A673 (cell line): ENCODE measurements at regions not wholly inside any gene's neighbourhood (a gene's known extent, or its start where the extent isn't known, plus 50 kb on each side); places are given as distances from the start of the nearest gene placed in this dataset.

Source experiments
- BruUV-seq: library from RNA; stranded (reverse); fragments of 400-500 nt; replicated peaks from 2 replicates; lab custom pipeline; 2021; lab: Mats Ljungman, UMichigan
- CTCF ChIA-PET: fragments of 300-600 bp; sonication (Branson Sonifier 250); formaldehyde crosslinking; loops from one replicate; lab custom pipeline; 2022; ENCODE audit warnings: antibody characterized with exemption; lab: Charles Lee
- POLR2A ChIA-PET: fragments of 300-600 bp; sonication (Branson Sonifier 250); formaldehyde crosslinking; loops from one replicate; lab custom pipeline; 2022; ENCODE audit warnings: antibody characterized with exemption; ENCODE audit not compliant: low non-redundant PET; lab: Charles Lee
- DNase-seq: peaks from one replicate; pipeline ENCODE4 v3.0.0-alpha.2; 2015; ENCODE audit warnings: low spot score
- H3K27ac ChIP-seq: fragments of 200-600 bp; sonication (generic); 2 replicates; pipeline ENCODE4 v1.5.1; 2016; ENCODE audit warnings: mixed run types, low read depth, mild to moderate bottlenecking, mixed read lengths, antibody characterized with exemption, low read length; ENCODE audit not compliant: poor library complexity, severe bottlenecking
- H3K27me3 ChIP-seq: fragments of 200-600 bp; sonication (generic); replicated peaks from 2 replicates; pipeline ENCODE4 v1.6.1; 2017; ENCODE audit warnings: mixed run types, low read depth, mild to moderate bottlenecking, mixed read lengths, antibody characterized with exemption, low read length; ENCODE audit not compliant: insufficient read depth, poor library complexity
- H3K36me3 ChIP-seq: fragments of 200-600 bp; sonication (generic); 2 replicates; pipeline ENCODE4 v1.6.1; 2016; ENCODE audit warnings: mixed run types, mild to moderate bottlenecking, mixed read lengths, antibody characterized with exemption, low read length; ENCODE audit not compliant: insufficient read depth, poor library complexity, severe bottlenecking
- H3K4me1 ChIP-seq: fragments of 200-600 bp; sonication (generic); 2 replicates; pipeline ENCODE4 v1.6.1; 2017; ENCODE audit warnings: mixed run types, mild to moderate bottlenecking, mixed read lengths, antibody characterized with exemption, low read length; ENCODE audit not compliant: insufficient read depth, poor library complexity, severe bottlenecking
- H3K4me3 ChIP-seq: fragments of 200-600 bp; sonication (generic); 2 replicates; pipeline ENCODE4 v1.5.1; 2016; ENCODE audit warnings: low read depth, mixed run types, mild to moderate bottlenecking, mixed read lengths, low read length; ENCODE audit not compliant: poor library complexity, severe bottlenecking
- H3K9me3 ChIP-seq: fragments of 200-600 bp; sonication (generic); 2 replicates; pipeline ENCODE4 v1.6.1; 2016; ENCODE audit warnings: mixed run types, low read depth, mild to moderate bottlenecking, mixed read lengths, antibody characterized with exemption, low read length; ENCODE audit not compliant: poor library complexity, severe bottlenecking
- CTCF ChIP-seq: fragments of 300-800, 200-600 bp; sonication (generic); conservative IDR thresholded peaks from 2 replicates; pipeline ENCODE4 v1.5.1; 2017; ENCODE audit warnings: low read depth, mild to moderate bottlenecking, antibody characterized with exemption, low read length, moderate library complexity, mixed read lengths
- EZH2 ChIP-seq: fragments of 200-600 bp; sonication (generic); IDR thresholded peaks from 2 replicates; pipeline ENCODE4 v1.6.1; 2017; ENCODE audit warnings: borderline replicate concordance, low read depth, mild to moderate bottlenecking, mixed read lengths, antibody characterized with exemption, low read length; ENCODE audit not compliant: poor library complexity, severe bottlenecking
- intact Hi-C: fragments of 100-400 bp; cut with micrococcal nuclease; formaldehyde crosslinking; loops from one replicate; pipeline ENCODE4 v1.10.0; 2022; ENCODE audit not compliant: unreplicated experiment

GRCh38 chr6:113184736-113185135 lies 672.4 kb upstream of the MARCKS start:
- DNase-seq, result no peak
- Histone ChIP-seq H3K4me3 (no peak overlapping the region), H3K27ac (no peak overlapping the region), H3K27me3 (no peaks in the 10 kb centered on the region), H3K9me3 (no peaks in the 10 kb centered on the region), H3K36me3 (no peaks in the 10 kb centered on the region), H3K4me1 (peaks cover 8% of the 10 kb centered on the region)
- no TSS peak for BruUV-seq
- ChIA-PET CTCF (no interaction called here), POLR2A (no interaction called here)
- TF ChIP-seq EZH2, result no peak
- no peak for TF ChIP-seq CTCF
- intact Hi-C loops, result loop anchor here (5.0 to 10.0 kb wide), 2 partner anchors 673 to 720 kb away; partner anchors contain the start of gene MARCKS

GRCh38 chr6:113185299-113185698 lies 671.8 kb upstream of the MARCKS start:
- ChIA-PET POLR2A (no interaction called here), CTCF (no interaction called here)
- Histone ChIP-seq H3K9me3 (no peaks in the 10 kb centered on the region), H3K4me1 (peaks cover 8% of the 10 kb centered on the region), H3K27ac (no peak overlapping the region), H3K36me3 (no peaks in the 10 kb centered on the region), H3K27me3 (no peaks in the 10 kb centered on the region), H3K4me3 (no peak overlapping the region)
- intact Hi-C loops, result loop anchor here (10.0 kb wide), 1 partner anchor 720 kb away; no protein-coding TSS in a partner anchor
- no peak for DNase-seq
- no peak for TF ChIP-seq CTCF
- no peak for TF ChIP-seq EZH2
- no TSS peak for BruUV-seq

DNA sequence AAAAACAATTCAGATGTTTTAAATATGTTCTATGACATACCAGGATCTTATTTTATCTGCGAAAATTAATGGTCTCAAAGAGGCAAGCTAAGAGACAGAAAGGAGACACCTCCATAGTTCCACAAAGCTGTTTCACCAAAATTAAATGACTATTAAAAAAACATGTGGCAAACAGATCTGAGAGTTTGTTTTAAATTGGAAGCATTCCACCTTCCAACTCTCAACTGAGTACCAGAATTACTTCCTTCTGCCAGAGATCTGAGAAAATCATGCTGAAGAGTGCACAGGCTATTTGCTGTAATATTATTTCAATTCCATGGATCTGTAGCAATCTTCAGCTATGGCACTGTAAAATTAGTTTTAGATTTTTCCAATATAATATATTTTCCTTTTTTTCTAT lies 669.5 kb upstream of the MARCKS start:
- H3K27ac ChIP-seq, result no peak overlapping the region
- H3K4me3 ChIP-seq, result no peak overlapping the region
- ChIA-PET POLR2A (no interaction called here), CTCF (no interaction called here)
- no TSS peak for BruUV-seq
- no peak for DNase-seq
- no peak for TF ChIP-seq EZH2
- no peak for TF ChIP-seq CTCF
- H3K4me1 ChIP-seq, result peaks cover under 1% of the 10 kb centered on the region
- no peaks in the 10 kb centered on the region for H3K27me3 ChIP-seq
- H3K36me3 ChIP-seq, result no peaks in the 10 kb centered on the region
- intact Hi-C loops, result loop anchor here (10.0 kb wide), 1 partner anchor 717 kb away; no protein-coding TSS in a partner anchor
- no peaks in the 10 kb centered on the region for H3K9me3 ChIP-seq
